Fibroblast of gingiva (primary cell): ENCODE measurements at regions not wholly inside any gene's neighbourhood (a gene's known extent, or its start where the extent isn't known, plus 50 kb on each side); places are given as distances from the start of the nearest gene placed in this dataset.
"Not testable (repeated sequence)": the region's sequence is repeated elsewhere in the genome, so short reads cannot be mapped to it uniquely, and the experiment has no call there.

ENCODE experiments used
- DNase-seq: peaks from one replicate; pipeline ENCODE4 v3.0.0-alpha.2; 2011; ENCODE audit warnings: low read depth

GRCh38 chr6:79392094-79392493 is 145.1 kb downstream of the LCA5 start:
- no peak for DNase-seq

GRCh38 chr6:79391480-79391879 is 145.8 kb downstream of the LCA5 start:
- DNase-seq, result no peak

- DNase-seq, result peak; percentile 57
Measured at GRCh38 chr6:79385893-79386292, 151.3 kb downstream of the LCA5 start.

DNA sequence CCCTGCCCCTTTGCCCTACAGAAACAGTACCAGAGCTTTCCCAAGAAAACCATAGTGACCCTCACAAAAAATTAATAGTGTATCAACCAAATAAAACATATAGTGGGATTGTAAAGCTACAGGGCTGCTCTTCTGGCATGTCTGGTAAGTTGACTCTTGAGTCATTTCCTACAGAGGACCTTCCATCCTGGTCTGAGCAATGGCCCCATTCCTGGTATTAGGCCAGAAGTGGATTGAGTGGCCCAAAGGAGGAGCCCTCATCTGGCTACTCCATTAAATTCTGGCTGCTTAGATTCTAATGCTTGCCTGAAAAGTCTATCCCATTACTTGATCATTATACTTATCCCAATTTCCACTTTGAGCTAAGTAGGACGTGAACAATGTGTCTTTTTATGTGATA is 150.9 kb upstream of the HMGN3 start:
- DNase-seq, result no peak

- no peak for DNase-seq
Measured at GRCh38 chr6:79384845-79385244, 150.4 kb upstream of the HMGN3 start.

DNA sequence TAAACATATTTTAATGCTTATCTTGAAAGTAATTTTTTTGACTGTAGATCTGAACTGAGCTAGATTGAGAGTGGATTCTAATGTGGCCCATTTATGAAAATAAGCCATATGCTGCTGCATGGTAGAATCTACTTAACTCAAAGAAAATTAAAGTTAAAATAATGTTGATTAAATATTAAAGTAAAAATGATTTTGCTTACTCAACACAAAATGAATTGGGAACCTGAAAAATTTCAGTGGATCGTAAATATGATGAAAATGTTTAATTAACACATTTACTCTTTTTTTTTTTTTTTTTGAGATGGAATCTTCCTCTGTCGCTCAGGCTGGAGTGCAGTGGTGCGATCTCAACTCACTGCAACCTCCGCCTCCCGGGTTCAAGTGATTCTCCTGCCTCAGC is 144.5 kb upstream of the HMGN3 start:
- no peak for DNase-seq

- DNase-seq, result peak; percentile 44
Measured at GRCh38 chr6:79377888-79378348, 143.4 kb upstream of the HMGN3 start.

- DNase-seq, result peak; percentile 47
Measured at GRCh38 chr6:79377047-79377446, 142.6 kb upstream of the HMGN3 start.

DNA sequence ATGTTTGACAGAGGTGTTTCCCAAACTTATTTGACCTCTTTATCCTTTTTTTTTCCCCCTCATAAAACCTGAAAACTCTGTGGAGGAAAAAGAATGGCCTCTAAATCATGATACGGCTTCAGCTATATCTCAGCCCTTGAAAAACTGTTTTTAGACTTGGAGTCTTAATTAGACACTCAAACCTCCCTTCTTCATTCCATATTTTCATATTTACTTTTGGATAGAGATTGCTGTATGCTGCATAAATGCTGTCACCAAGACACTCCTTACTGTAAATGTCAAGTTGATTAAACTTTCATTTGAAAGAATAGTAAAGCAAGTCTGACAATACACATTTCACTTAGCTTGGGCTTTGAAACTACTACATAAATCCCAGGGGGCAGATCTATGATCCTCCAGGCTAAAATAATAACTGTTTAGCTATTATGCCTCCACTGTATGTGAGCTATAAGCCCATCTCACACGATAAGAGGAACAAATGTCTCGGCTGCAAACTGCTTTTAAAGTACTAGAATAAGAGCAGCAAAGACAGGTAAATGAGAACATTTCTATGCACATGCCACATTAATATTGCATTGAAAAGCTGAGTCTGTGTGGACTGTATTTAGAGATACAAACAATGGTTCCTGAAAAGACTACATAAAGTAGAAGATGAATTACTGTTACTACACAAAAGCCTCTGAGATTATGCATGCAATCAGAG is 141.3 kb upstream of the HMGN3 start:
- DNase-seq, result no peak

- DNase-seq, result no peak
Measured at GRCh38 chr6:79374308-79374707, 139.8 kb upstream of the HMGN3 start.

DNA sequence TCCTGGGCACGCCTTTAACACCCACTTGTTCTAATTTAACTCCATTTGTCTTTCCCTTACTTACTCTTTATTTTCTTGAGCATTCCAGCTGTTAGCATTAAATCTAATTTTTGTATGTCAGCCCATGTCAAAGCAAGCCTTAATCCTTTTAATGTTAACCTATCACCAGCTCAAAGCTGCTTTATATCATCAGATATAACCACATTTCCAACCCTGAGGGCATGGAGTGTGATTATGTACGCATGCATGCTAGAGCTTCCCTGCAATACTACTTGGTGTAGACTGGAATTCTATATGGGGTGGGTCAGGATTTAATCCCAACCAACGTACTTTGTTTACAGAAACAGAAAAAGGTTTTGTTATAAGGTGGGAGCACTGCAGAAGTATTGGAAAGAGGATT is 139.4 kb upstream of the HMGN3 start:
- no peak for DNase-seq

GRCh38 chr6:79373246-79373645 is 138.8 kb upstream of the HMGN3 start:
- no peak for DNase-seq

DNA sequence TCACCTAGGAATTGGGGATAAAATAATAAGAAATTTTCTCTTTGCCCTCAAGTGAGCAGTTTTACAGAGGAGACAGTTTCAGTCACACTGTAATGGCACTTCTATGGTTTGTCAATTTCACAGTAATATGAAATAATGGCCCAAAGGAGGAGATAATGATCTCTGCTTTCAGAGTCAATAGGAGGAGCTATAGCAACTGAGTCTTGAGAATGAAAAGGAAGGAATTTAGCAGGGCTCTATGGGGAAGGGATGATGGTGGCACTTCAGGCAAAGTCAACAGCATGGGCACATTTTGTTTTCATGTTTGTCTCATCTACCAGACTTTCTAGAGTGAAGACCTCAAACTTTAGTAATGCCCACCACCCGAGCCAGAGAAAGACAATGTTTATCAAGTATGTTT is 138.3 kb upstream of the HMGN3 start:
- no peak for DNase-seq

DNA sequence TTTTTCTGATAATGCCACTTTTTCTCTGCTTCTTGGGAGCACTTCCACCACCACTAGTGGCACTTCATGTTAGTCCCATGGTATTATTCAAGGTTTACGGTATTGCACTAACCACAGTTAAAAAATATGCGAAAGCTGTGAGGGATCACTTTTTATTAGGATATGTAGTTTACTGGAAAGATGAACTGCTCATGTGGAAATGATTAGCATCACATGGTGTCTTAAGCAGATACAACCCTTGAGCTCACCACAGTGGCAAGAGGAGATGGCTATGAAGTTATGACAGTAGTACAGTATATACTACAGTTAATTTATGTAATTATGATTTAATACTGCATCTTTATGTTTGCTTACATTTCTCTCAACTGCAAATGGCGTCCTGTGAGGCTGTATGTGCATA is 134.5 kb upstream of the HMGN3 start:
- peak; percentile 56 for DNase-seq

- not testable (repeated sequence) for DNase-seq
Measured at GRCh38 chr6:79363441-79363840, 129.0 kb upstream of the HMGN3 start.

DNA sequence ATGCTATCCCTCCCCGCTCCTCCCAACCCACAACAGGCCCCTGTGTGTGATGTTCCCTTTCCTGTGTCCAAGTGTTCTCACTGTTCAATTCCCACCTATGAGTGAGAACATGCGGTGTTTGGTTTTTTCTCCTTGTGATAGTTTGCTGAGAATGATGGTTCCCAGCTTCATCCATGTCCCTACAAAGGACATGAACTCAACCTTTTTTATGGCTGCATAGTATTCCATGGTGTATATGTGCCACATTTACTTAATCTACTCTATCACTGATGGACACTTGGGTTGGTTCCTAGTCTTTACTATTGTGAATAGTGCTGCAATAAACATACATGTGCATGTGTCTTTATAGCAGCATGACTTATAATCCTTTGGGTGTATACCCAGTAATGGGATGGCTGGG is 126.6 kb upstream of the HMGN3 start:
- DNase-seq, result not testable (repeated sequence)

GRCh38 chr6:79353226-79353625 is 118.7 kb upstream of the HMGN3 start:
- peak; percentile 16 for DNase-seq

DNA sequence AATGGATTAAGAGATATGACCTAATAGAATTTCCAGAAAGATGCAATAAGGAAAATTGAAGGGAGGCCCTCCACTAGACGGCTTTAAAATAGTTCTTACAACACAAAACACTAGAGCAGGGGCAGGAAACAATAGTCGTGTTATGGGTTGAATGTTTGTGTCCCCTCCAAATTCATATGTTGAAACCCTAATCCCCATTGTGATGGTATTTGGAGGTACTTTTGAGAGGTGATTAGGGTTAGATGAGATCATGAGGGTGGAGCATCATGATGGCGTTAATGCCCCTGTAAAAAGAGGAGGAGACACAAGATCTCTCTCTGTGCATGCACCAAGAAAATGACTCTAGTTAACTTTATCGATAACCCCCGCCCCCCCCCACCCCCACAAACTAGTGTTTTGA is 104.0 kb upstream of the HMGN3 start:
- no peak for DNase-seq

DNA sequence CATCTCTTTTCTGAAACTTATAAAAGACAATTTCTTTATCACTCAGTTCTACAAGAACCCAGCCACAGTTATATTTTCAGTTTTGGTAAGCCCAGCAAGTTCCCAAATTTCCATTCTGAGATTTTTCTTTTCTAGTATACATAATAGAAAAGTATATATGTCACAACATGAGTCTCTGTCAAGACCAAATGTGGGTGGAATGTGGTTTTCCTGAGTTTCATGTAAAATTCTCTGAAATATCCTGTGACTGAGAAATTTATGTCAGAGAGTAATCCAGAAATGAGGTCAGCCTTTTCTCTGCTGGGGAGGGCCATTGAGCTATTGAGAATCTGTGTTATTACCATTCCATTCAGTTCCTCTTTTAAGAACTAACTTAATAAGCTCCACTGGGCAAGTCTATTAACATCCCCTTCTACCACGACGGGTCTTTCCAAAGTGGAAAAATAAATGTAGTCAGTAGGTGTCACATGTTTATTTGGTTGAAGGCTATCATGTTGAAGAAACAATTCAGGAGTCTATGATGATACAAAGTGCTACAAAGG is 100.7 kb upstream of the HMGN3 start:
- peak; percentile 7 for DNase-seq

GRCh38 chr6:79334674-79335073 is 100.2 kb upstream of the HMGN3 start:
- no peak for DNase-seq

- DNase-seq, result no peak
Measured at GRCh38 chr6:79330704-79331103, 96.2 kb upstream of the HMGN3 start.

- DNase-seq, result no peak
Measured at GRCh38 chr6:79313254-79313653, 78.8 kb upstream of the HMGN3 start.

DNA sequence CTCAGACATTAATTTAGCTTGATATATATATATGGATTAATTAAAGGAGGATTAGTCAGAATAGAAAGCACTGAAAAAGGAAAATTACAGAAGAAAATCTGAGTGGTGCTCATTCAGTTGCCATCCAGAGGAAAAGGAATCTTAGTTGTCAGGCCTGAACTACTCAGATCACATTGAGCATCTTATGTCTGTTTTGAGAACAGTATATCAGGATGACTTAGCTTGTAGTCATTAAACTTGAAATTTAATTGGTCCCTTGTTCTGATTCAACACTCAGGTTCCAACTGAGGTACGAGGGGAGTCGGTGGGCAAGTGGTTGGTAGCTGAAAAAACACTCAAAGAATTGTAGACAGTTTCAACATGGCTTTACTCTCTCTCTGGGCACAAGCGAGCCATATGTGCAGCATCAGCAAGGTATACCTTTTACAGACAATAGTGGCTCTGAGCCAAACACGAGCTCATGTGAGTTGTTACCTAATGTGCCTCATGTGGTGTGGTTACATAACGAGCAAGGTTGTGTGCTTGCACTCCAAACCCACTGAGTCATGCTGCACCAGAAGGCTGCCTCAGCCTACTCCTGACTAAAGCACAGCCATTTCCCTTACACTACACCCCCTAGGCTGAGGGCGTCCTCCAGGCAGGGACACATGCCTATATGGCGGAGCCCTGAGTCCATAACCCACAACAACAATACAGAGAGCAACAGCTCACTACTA is 73.0 kb upstream of the HMGN3 start:
- DNase-seq, result no peak
